Heart left ventricle (tissue), 13 donors: ENCODE measurements at regions not wholly inside any gene's neighbourhood (a gene's known extent, or its start where the extent isn't known, plus 50 kb on each side); places are given as distances from the start of the nearest gene placed in this dataset.

Source experiments
- CTCF ChIP-seq, 12 donors: fragments of 200-600 bp; sonication (generic) in 4 of 12; IDR thresholded peaks; one replicate each; pipeline versions ENCODE4 v1.5.0 to v1.8.0; 2018 to 2022; ENCODE audit warnings: antibody characterized with exemption in 12 of 12, mild to moderate bottlenecking in 5 of 12
- POLR2A ChIP-seq, 2 donors: fragments of 450-650 bp; IDR thresholded peaks; one replicate each; pipeline ENCODE4 v1.6.1; 2017; ENCODE audit warnings: antibody characterized with exemption in 2 of 2, mild to moderate bottlenecking in 2 of 2, moderate library complexity in 2 of 2
- donor health status: ischemic (EF 13 %, LVEDD 7.1; RV severe dilation, severe dysfunction).
- donor health status: DM: no; HTN: yes; CAD: no.
- donor health status: DM: no; HTN: no; CAD: no.
- donor health status: ischemic (EF 25% LVEDD 6.9; RV normal size, moderate dysfunction).
- donor health status: ischemic (EF 25% LVEDD 5.7; RV mildly dilated, moderate dysfunction).
- donor health status: ischemic (EF 35%, LVEDD 5.7; RV mildly dilated, moderate dysfunction).
- donor health status: nonischemic (EF 11% LVEDD 7.7; RV severe dilation, severe dysfunction).
- donor health status: DM: yes; HTN: yes; CAD: no.
- donor health status: PGD.
- donor health status: ischemic (EF 29% LVEDD 5.4; RV normal size, mild dysfunction).
- donor health status: nonischemic (EF 23%, LVEDD 6.1; RV moderate dilation, normal function).

DNA sequence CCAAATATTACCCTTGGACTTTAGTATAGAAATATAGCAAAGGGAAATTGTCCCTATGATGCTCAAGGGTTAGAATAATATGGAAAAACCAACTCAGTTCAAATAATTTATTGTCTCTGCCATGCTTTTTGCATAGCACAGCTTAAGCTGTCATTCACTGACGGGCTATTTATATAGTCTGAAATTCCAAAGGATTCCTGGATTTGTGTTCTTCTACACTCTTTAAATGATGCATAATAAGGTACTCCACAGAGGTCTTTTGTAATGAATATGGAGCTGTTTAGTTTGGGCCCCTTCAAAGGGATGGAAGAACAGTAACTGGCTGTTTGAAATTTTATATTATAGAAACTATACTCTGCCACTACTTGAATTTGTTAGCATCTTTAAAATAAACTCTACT, 276.6 kb upstream of the FERD3L start:
- TF ChIP-seq CTCF (IDR thresholded peaks at IDR 0.05) (no peak), POLR2A (IDR thresholded peaks at IDR 0.05) (no peak)
